KMS-11 (cell line): ENCODE measurements at regions not wholly inside any gene's neighbourhood (a gene's known extent, or its start where the extent isn't known, plus 50 kb on each side); places are given as distances from the start of the nearest gene placed in this dataset.

Source experiments
- H2AFZ ChIP-seq: fragments of 200-600 bp; sonication (generic); 2 replicates; pipeline ENCODE4 v1.6.1; 2016; ENCODE audit warnings: antibody characterized with exemption, mixed run types, low read depth
- H3K27ac ChIP-seq: fragments of 200-600 bp; sonication (generic); 2 replicates; pipeline ENCODE4 v1.6.1; 2016; ENCODE audit warnings: mild to moderate bottlenecking, mixed run types
- H3K27me3 ChIP-seq: fragments of 200-600 bp; sonication (generic); 2 replicates; pipeline ENCODE4 v1.6.1; 2017; ENCODE audit warnings: mild to moderate bottlenecking, low read depth, mixed run types, moderate library complexity; ENCODE audit not compliant: insufficient read depth
- H3K36me3 ChIP-seq: fragments of 200-600 bp; sonication (generic); 2 replicates; pipeline ENCODE4 v1.6.1; 2017; ENCODE audit warnings: mild to moderate bottlenecking, mixed run types; ENCODE audit not compliant: insufficient read depth
- H3K4me1 ChIP-seq: fragments of 200-600 bp; sonication (generic); 2 replicates; pipeline ENCODE4 v1.6.1; 2016; ENCODE audit warnings: mild to moderate bottlenecking, low read depth, mixed run types; ENCODE audit not compliant: poor library complexity, severe bottlenecking
- H3K4me2 ChIP-seq: fragments of 200-600 bp; sonication (generic); 2 replicates; pipeline ENCODE4 v1.7.0; 2016; ENCODE audit warnings: mild to moderate bottlenecking, mixed run types
- H3K4me3 ChIP-seq: fragments of 200-600 bp; sonication (generic); IDR thresholded peaks from 2 replicates; pipeline ENCODE4 v1.6.1; 2017; ENCODE audit warnings: low read depth, low read length, mixed read lengths; ENCODE audit not compliant: insufficient read depth
- H3K79me2 ChIP-seq: fragments of 200-600 bp; sonication (generic); 2 replicates; pipeline ENCODE4 v1.6.1; 2016; ENCODE audit warnings: low read depth, mixed run types; ENCODE audit not compliant: insufficient read depth
- H3K9ac ChIP-seq: fragments of 200-600 bp; sonication (generic); 2 replicates; pipeline ENCODE4 v1.6.1; 2016; ENCODE audit warnings: mild to moderate bottlenecking, mixed run types
- H4K20me1 ChIP-seq: fragments of 200-600 bp; sonication (generic); 2 replicates; pipeline ENCODE4 v1.6.1; 2016; ENCODE audit warnings: mild to moderate bottlenecking, mixed run types; ENCODE audit not compliant: insufficient read depth
- TF ChIP-seq, protein P1 (sequence below): fragments of 200-600 bp; sonication (generic); conservative IDR thresholded peaks from 2 replicates; pipeline ENCODE4 v1.6.1; 2017; ENCODE audit warnings: low read depth, mild to moderate bottlenecking, antibody characterized with exemption, low read length, moderate library complexity, mixed read lengths

DNA sequence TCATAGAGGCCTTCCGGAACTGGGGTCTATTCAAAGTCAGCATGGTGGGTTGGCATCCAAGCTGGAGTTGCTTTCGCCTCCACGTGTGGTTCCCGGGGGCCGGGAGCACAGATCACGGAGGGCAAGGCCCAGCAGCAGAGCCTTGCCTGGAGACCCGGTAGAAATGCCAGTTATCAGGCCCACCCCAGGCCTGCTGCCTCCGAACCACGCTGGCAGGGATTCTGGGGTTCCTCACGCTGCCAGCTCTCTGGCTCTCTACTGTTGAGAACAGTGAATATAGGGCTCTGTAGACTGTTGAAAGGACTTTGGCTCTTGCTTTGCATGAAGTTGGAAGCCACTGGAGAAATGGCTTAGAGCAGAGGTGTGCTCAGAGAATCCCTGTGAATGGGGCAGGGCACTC, 127.5 kb downstream of the RIPK4 start:
- TF ChIP-seq, protein P1, sequence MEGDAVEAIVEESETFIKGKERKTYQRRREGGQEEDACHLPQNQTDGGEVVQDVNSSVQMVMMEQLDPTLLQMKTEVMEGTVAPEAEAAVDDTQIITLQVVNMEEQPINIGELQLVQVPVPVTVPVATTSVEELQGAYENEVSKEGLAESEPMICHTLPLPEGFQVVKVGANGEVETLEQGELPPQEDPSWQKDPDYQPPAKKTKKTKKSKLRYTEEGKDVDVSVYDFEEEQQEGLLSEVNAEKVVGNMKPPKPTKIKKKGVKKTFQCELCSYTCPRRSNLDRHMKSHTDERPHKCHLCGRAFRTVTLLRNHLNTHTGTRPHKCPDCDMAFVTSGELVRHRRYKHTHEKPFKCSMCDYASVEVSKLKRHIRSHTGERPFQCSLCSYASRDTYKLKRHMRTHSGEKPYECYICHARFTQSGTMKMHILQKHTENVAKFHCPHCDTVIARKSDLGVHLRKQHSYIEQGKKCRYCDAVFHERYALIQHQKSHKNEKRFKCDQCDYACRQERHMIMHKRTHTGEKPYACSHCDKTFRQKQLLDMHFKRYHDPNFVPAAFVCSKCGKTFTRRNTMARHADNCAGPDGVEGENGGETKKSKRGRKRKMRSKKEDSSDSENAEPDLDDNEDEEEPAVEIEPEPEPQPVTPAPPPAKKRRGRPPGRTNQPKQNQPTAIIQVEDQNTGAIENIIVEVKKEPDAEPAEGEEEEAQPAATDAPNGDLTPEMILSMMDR = no peak
- Histone ChIP-seq H3K9ac (no peak overlapping the region), H3K4me3 (no peak overlapping the region), H3K4me1 (no peaks in the 10 kb centered on the region), H3K27me3 (no peaks in the 10 kb centered on the region), H2AFZ (no peak overlapping the region), H3K27ac (no peak overlapping the region), H4K20me1 (no peaks in the 10 kb centered on the region), H3K79me2 (no peaks in the 10 kb centered on the region), H3K4me2 (no peak overlapping the region), H3K36me3 (no peaks in the 10 kb centered on the region)

DNA sequence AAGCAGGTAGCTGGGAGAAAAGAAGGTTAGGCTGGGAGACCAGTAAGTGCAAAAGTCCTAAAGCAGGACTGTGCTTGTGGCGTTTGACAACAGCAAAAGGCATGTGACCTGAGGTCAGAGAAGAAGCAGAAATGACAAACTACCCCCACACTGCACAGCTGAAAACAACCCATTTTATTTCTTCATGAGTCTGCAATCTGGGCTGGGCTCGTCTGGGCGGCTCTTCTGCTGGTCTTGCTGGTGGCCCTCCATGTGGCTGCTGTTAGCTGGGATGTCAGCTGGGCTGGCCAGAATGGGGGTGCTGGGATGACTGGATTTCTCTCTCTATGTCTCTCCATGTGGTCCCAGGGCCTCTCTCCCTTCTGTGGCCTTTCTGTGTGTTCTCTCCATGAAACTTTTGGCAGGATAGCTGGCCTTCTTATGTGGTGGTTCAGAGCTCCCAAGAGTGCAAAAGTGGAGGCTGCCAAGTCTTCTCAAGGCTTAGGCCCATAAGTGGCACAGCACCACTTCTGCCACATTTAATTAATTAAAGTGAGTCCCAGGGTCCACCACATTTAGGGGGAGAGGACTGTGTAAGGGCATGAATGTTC, 128.6 kb downstream of the RIPK4 start:
- Histone ChIP-seq H3K27ac (no peak overlapping the region), H3K4me3 (no peak overlapping the region), H3K27me3 (no peaks in the 10 kb centered on the region), H2AFZ (no peak overlapping the region), H4K20me1 (no peaks in the 10 kb centered on the region), H3K36me3 (no peaks in the 10 kb centered on the region), H3K79me2 (no peaks in the 10 kb centered on the region), H3K9ac (no peak overlapping the region), H3K4me2 (no peak overlapping the region), H3K4me1 (no peaks in the 10 kb centered on the region)
- TF ChIP-seq, protein P1 = no peak

DNA sequence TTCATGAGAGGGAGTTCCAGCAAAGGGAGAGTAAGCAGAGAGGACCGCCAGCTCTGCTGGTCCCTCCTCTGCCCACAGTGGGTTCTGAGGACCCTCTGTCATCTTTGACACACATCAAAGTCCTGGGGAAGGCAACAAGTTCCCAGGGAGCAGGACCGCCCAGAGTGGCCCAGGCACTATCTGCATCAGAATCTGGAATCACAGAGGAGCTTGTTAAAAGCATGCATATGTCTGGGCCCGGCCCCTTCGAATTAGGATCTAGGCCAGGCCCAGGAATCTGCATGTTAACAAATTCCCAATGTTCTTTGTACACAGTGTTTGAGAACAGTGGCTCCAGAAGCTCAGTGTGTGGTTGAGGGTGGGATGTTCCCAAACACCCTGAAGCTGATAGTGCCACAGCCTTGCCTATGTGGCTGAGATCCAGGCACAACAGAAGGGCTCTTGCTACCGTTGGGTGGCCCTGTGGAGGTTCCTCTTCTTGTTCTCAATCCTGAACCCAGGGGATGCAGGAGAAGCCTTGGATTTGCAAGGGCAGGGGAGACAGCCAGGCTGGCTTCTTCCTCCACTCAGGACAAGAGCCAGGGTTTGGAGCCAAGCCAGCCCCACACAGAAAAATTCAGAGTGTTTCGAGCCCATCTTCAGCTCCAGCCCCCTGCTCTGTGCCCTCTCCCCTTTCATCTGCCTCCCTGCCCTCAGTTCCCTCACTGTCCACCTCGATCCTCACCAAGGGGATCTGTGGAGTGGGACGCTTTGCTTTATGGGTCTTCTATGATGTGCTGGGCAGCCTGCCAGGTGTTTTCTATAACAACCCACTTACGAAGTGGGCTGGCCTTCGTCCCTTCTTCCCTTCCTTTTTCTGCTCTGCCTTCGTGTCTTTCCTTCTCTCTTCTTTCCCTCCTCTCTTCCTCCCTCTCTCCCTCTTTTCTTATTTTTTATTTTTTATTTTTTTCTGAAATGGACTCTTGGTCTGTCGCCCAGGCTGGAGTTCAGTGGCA, 129.0 kb upstream of the TMPRSS2 start:
- H3K36me3 ChIP-seq = no peaks in the 10 kb centered on the region
- H3K27me3 ChIP-seq = no peaks in the 10 kb centered on the region
- H3K4me2 ChIP-seq = no peak overlapping the region
- H4K20me1 ChIP-seq = no peaks in the 10 kb centered on the region
- no peaks in the 10 kb centered on the region for H3K4me1 ChIP-seq
- H2AFZ ChIP-seq = no peak overlapping the region
- H3K9ac ChIP-seq = no peak overlapping the region
- no peak overlapping the region for H3K4me3 ChIP-seq
- no peak overlapping the region for H3K27ac ChIP-seq
- TF ChIP-seq, protein P1 = no peak
- no peaks in the 10 kb centered on the region for H3K79me2 ChIP-seq

DNA sequence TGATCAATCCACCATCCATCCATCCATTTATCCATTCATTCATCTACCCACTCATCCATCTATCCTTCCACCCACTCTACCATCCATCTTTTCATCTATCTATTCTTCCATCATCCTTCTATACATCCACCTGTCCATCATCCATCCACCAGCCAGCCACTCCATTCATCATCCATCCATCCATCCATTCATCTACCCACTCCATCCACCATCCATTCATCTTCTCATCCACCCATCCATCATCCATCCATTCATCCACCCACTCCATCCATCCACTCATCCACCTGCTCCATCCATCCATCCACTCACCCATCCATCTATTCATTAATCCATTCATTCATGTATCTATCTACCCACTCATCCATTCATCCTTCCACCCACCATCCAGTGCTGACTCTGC, 127.9 kb upstream of the TMPRSS2 start:
- Histone ChIP-seq H3K4me2 (no peak overlapping the region), H3K79me2 (no peaks in the 10 kb centered on the region), H3K9ac (no peak overlapping the region), H4K20me1 (no peaks in the 10 kb centered on the region), H2AFZ (no peak overlapping the region), H3K27ac (no peak overlapping the region), H3K36me3 (no peaks in the 10 kb centered on the region), H3K27me3 (no peaks in the 10 kb centered on the region), H3K4me1 (no peaks in the 10 kb centered on the region), H3K4me3 (no peak overlapping the region)
- TF ChIP-seq, protein P1 = no peak
